Effector CD4-positive, alpha-beta T cell (primary cell): ENCODE measurements at regions not wholly inside any gene's neighbourhood (a gene's known extent, or its start where the extent isn't known, plus 50 kb on each side); places are given as distances from the start of the nearest gene placed in this dataset.

ENCODE experiments used
- DNase-seq: peaks from one replicate; pipeline ENCODE4 v3.0.0-alpha.2; 2020

DNA sequence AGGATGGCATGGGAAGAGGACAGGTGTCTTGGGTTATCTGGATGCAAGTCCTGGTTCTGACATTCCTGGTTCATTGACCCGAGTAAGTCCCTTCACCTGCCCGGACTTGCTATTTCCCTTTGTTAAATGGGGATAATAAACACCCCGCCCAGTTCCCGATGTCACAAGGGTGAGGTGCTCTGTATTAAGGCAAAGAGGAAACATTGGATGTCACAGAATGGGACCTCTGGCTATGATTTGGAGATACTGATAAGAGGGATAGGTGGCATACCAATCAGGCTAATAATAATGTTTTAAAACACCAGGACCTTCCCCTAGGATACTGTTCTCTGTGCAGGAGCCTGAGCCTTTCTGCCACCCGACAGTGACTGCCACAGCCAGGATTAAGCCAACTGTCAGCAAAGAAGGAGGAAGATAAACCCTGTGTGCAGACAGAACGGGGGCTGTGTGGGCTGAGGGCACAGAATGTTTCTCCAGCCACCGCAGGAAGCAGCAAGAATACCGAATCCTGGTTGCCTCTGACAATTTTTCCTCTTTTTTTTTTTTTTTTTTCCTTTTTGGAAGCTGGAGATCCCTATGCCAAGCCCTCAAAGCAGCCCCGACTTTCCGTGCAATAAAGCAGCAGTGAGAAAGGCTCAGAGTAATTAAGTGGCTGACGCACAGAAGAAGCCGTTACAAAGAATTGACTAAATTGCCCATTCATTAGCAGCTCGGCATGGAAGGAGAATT, 336.6 kb downstream of the SMAD2 start:
- DNase-seq: no peak

DNA sequence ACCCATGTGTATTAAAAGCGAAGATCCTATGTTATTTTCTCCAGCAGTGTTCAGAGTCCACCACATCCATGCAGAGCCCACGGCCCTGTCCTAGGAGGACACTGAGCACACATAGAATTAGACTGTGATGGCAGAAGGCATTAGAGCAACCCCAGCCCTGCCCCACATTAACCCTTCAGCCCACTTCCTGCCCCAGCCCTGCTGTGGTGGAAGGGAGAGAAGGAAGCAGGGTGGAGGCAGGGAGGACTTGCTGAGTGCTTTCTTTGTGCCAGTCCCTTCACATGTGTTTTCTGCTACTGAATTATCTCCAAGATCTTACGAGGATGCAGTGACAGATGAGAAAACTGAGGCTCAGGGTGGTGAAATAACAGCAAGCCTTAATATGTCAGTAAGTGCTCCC, 339.0 kb downstream of the SMAD2 start:
- DNase-seq: no peak

- DNase-seq: no peak
Measured at GRCh38 chr18:47587587-47587986, 336.1 kb upstream of the SKOR2 start.

DNA sequence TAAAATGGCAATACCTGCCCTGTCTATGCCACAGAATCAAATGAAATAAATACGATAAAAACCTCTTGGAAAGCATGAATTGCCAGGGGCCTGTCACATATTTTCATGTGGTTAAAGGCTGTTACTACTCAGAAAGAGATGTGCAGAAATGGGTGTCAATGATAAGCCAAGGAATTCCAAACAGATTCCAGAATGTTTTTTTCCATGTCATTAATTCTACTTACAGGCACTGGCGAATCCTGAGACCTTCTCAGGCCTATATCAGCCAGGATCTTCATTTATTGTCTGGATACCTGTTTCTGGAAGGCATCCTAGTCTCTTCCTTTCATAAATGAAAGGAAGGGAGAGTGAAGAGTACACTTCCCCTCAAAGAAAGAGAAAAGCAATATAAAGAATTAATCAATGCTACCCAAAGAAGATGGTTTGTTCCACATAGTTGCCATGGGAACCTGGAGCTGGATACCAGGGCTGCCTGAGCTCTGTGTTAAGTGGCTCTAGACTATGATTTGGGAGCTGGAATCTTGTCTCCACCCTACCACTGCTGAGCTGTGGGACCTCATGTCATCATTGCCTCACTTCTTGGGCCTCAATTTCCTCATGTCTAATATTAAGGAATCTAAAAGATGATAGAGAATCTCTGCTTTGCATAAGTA, 335.1 kb upstream of the SKOR2 start:
- no peak for DNase-seq

GRCh38 chr18:47585914-47586313, 334.5 kb upstream of the SKOR2 start:
- DNase-seq: no peak

- no peak for DNase-seq
Measured at GRCh38 chr18:47585136-47585535, 333.7 kb upstream of the SKOR2 start.

- DNase-seq: no peak
Measured at GRCh38 chr18:47582093-47582492, 330.6 kb upstream of the SKOR2 start.

GRCh38 chr18:47577520-47577919, 326.1 kb upstream of the SKOR2 start:
- DNase-seq: no peak

- no peak for DNase-seq
Measured at GRCh38 chr18:47574966-47575365, 323.5 kb upstream of the SKOR2 start.

GRCh38 chr18:47571957-47572356, 320.5 kb upstream of the SKOR2 start:
- no peak for DNase-seq

DNA sequence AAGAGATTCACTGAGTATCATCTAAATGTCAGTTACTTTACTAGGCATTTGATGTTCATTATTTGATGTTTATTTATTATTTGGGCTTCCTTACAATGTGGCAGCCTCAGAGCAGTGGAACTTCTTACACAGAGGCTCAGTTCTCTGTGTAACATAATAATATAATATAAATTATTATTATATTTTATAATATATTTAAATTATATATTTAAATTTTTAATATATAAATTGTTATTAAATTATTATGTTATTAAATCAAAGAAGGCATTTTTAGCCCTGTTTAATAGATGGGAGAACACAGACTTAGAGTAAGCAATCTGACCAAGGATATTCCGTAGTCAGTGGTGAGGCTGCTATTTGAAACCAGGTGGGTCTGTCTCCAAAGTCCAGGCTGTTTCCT, 315.3 kb upstream of the SKOR2 start:
- no peak for DNase-seq

- DNase-seq: no peak
Measured at GRCh38 chr18:47560723-47561715, 309.6 kb upstream of the SKOR2 start.

GRCh38 chr18:47558110-47558750, 306.8 kb upstream of the SKOR2 start:
- no peak for DNase-seq

DNA sequence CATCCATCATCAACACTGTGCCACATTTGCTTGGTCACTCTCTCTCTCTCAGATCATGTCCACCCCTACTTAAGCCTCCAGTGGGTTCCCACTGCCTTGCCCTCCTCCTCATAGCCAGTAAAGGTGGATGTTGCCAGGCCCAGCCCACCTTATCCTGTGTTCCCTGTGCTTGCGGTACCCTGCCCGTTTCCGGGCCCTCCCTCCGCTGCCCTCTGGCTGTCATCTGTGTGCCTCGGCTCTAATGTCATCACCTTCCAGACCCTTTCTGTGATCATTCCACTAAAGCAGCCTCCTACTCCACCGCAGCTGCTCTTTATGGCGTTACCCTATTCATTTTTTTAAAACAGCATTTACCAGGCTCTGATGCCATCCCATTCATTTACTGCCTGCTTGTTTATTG, 305.7 kb upstream of the SKOR2 start:
- DNase-seq: no peak

GRCh38 chr18:47552783-47553182, 301.3 kb upstream of the SKOR2 start:
- DNase-seq: no peak

- DNase-seq: no peak
Measured at GRCh38 chr18:47550611-47551010, 299.2 kb upstream of the SKOR2 start.

DNA sequence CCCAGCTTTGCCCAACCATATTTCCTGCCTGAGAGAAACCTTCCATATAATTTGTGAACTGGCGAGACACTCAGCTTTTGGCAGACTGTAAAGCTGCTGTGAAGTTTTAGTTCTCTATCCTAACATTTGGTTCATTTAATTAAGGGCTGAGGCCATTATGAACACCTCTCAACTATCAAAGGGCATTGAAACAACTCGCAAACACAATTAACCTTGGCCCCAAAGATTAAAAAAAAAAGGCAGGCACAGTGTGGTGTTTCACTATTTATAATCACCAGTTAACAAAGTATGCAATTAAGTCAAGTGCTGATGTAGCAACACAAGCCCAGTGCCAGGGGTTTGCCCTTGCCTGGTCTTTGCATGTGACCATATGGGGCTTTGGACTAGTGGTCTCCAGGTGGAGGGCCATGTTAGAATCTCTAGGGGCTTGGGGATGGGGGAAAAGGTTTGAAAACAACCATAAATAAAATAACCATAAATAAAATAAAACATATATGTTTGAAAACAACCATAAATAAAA, 297.6 kb upstream of the SKOR2 start:
- no peak for DNase-seq

- no peak for DNase-seq
Measured at GRCh38 chr18:47547539-47548202, 296.2 kb upstream of the SKOR2 start.

GRCh38 chr18:47545613-47546012, 294.2 kb upstream of the SKOR2 start:
- no peak for DNase-seq

GRCh38 chr18:47543080-47543479, 291.6 kb upstream of the SKOR2 start:
- no peak for DNase-seq

- DNase-seq: no peak
Measured at GRCh38 chr18:47542551-47542950, 291.1 kb upstream of the SKOR2 start.

DNA sequence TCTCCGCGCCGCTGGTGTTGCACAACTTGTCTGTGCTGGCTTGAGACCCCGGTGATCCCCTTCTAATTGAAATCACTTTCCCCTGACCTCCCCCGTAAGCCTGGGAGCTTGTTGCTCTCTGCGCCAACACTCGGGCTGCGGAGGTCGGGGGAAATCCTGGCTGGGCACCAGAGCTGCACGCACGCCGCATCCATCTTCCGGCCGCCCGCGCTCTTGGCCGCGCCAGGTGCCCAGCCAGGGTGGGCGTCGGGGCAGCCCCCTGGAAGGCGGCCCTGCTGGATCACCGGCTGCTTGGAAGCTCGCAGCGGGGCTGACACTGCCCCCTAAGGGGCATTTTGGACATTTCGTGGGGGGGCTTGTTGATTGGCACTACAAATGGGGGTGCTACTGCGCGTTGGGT, 280.3 kb upstream of the SKOR2 start:
- DNase-seq: no peak
